ENCODE measurements at regions not wholly inside any gene's neighbourhood (a gene's known extent, or its start where the extent isn't known, plus 50 kb on each side); places are given as distances from the start of the nearest gene placed in this dataset.

DNA sequence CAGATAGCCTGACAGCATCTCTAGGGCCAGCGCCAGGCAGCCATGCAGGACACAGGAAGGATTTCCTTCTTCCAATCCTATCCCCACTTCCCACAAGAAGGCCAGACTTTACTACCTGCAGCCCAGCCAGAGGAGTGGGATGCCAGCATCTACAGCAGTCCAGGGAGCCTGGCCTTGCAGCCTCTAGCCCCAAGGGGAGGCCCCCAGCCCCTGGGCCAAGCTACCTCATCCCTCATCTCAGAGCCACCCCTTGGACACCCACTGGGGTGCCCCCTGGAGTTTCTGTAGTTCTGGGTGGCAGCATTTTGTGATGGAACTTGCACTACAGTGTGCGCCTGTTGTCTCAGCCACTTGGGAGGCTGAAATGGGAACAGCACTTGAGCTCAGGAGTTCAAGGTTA lies 170.8 kb upstream of the PODXL start:
- no peaks in the 10 kb centered on the region for H3K9me1 ChIP-seq (ENCODE audit: insufficient read depth, low read length)
- H3K14ac ChIP-seq (replicated peaks; ENCODE audit: low read depth, low read length), result no peak overlapping the region
- TF ChIP-seq RCOR1 (IDR thresholded peaks at IDR 0.05; ENCODE audit: insufficient replicate concordance, low read length) (no peak), MAFK (IDR thresholded peaks at IDR 0.05; ENCODE audit: low read depth, low read length) (no peak), NFE2L2 (IDR thresholded peaks at IDR 0.05; ENCODE audit: low read depth, low read length) (no peak), SMC3 (IDR thresholded peaks at IDR 0.05; ENCODE audit: low read depth, low read length) (no peak), USF2 (IDR thresholded peaks at IDR 0.05; ENCODE audit: low read depth, low read length) (no peak), CEBPB (IDR thresholded peaks at IDR 0.05; ENCODE audit: low read depth, low read length) (no peak), FOS (IDR thresholded peaks at IDR 0.05; ENCODE audit: low read depth, low read length) (no peak), MXI1 (IDR thresholded peaks at IDR 0.05; ENCODE audit: borderline replicate concordance, low read depth, low read length) (no peak), MAZ (IDR thresholded peaks at IDR 0.05; ENCODE audit: borderline replicate concordance, low read depth, low read length) (no peak), BHLHE40 (IDR thresholded peaks at IDR 0.05; ENCODE audit: low read depth, low read length) (no peak), RAD21 (IDR thresholded peaks at IDR 0.05; ENCODE audit: low read length) (no peak), RFX5 (IDR thresholded peaks at IDR 0.05; ENCODE audit: low read depth, low read length) (no peak), POLR2A (IDR thresholded peaks at IDR 0.05; ENCODE audit: low read depth, low read length) (no peak), CHD1 (IDR thresholded peaks at IDR 0.05; ENCODE audit: low read depth, low read length) (no peak)
- TF ChIP-seq, protein P1, sequence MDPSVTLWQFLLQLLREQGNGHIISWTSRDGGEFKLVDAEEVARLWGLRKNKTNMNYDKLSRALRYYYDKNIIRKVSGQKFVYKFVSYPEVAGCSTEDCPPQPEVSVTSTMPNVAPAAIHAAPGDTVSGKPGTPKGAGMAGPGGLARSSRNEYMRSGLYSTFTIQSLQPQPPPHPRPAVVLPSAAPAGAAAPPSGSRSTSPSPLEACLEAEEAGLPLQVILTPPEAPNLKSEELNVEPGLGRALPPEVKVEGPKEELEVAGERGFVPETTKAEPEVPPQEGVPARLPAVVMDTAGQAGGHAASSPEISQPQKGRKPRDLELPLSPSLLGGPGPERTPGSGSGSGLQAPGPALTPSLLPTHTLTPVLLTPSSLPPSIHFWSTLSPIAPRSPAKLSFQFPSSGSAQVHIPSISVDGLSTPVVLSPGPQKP (IDR thresholded peaks at IDR 0.05; ENCODE audit: borderline replicate concordance, low read depth, low read length), result no peak
- TF ChIP-seq, protein P2, sequence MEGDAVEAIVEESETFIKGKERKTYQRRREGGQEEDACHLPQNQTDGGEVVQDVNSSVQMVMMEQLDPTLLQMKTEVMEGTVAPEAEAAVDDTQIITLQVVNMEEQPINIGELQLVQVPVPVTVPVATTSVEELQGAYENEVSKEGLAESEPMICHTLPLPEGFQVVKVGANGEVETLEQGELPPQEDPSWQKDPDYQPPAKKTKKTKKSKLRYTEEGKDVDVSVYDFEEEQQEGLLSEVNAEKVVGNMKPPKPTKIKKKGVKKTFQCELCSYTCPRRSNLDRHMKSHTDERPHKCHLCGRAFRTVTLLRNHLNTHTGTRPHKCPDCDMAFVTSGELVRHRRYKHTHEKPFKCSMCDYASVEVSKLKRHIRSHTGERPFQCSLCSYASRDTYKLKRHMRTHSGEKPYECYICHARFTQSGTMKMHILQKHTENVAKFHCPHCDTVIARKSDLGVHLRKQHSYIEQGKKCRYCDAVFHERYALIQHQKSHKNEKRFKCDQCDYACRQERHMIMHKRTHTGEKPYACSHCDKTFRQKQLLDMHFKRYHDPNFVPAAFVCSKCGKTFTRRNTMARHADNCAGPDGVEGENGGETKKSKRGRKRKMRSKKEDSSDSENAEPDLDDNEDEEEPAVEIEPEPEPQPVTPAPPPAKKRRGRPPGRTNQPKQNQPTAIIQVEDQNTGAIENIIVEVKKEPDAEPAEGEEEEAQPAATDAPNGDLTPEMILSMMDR (conservative IDR thresholded peaks at IDR 0.05; ENCODE audit: low read depth, low read length), result no peak
- H4K91ac ChIP-seq (ENCODE audit: insufficient read depth, low read depth, low read length), result no peak overlapping the region
- no peak overlapping the region for H3K23ac ChIP-seq (ENCODE audit: low read depth, low read length)
- no peak overlapping the region for H2BK15ac ChIP-seq (ENCODE audit: low read depth, low read length)
- no peak overlapping the region for H3K4me3 ChIP-seq (ENCODE audit: insufficient read depth, low read depth, low read length)
- no peak overlapping the region for H2BK120ac ChIP-seq (ENCODE audit: low read depth, low read length)
- no peaks in the 10 kb centered on the region for H4K20me1 ChIP-seq (ENCODE audit: insufficient read depth, low read length)
- dilution Hi-C loops (cut with HindIII; ENCODE audit: low sequenced_read_pairs, unreplicated experiment) (no loop called here), in situ Hi-C loops (cut with MboI; ENCODE audit: low sequenced_read_pairs) (no loop called here), intact Hi-C loops (cut with micrococcal nuclease) (no loop called here)
- no peak overlapping the region for H3K4me2 ChIP-seq (ENCODE audit: low read depth, low read length)
- no TSS peak for BruUV-seq (replicated peaks)
- ATAC-seq (ENCODE audit: low read depth) (no peak), DNase-seq (no peak)
- no peaks in the 10 kb centered on the region for H3K4me1 ChIP-seq (ENCODE audit: control insufficient read depth, insufficient read depth, low read length)
- H3K9me3 ChIP-seq (ENCODE audit: control insufficient read depth, insufficient read depth, low read length), result no peaks in the 10 kb centered on the region
- WGBS, 2 experiments (ENCODE audit: extremely low coverage in 2 of 2, insufficient read length in 1 of 2), result no CpG with 5 or more reads among the region's 2 CpGs
- H3K27me3 ChIP-seq (ENCODE audit: control insufficient read depth, insufficient read depth, low read length), result no peaks in the 10 kb centered on the region
- CTCF ChIA-PET, result no interaction called here
- no peak overlapping the region for H2BK5ac ChIP-seq (ENCODE audit: low read depth, low read length, poor library complexity, severe bottlenecking)
- H2BK20ac ChIP-seq (ENCODE audit: low read depth, low read length), result no peak overlapping the region
- H2AFZ ChIP-seq (replicated peaks; ENCODE audit: low read length, poor library complexity), result no peak overlapping the region
- POLR2A ChIA-PET (ENCODE audit: unreplicated experiment), result no interaction called here
- H4K8ac ChIP-seq (ENCODE audit: low read depth in 2 of 2, low read length in 2 of 2), result no peak overlapping the region
- no peaks in the 10 kb centered on the region for H3K36me3 ChIP-seq (ENCODE audit: control insufficient read depth, insufficient read depth, low read length)
- H3K4ac ChIP-seq (ENCODE audit: low read depth, low read length), result no peak overlapping the region
- no peak overlapping the region for H3K27ac ChIP-seq (ENCODE audit: insufficient read depth, low read length)
- H3K79me1 ChIP-seq (ENCODE audit: low read depth in 1 of 2, low read length in 2 of 2), result no peaks in the 10 kb centered on the region
- H2AK5ac ChIP-seq (ENCODE audit: low read depth, low read length), result no peak overlapping the region
- H2AK9ac ChIP-seq (replicated peaks; ENCODE audit: low read depth, low read length, poor library complexity), result no peak overlapping the region
- no peak overlapping the region for H3K18ac ChIP-seq (ENCODE audit: low read depth, low read length)
- no peak overlapping the region for H3K56ac ChIP-seq (ENCODE audit: extremely low read depth, insufficient read depth, low read length)
- H3K9ac ChIP-seq (ENCODE audit: low read depth, low read length), result no peak overlapping the region
- no peak overlapping the region for H4K5ac ChIP-seq (ENCODE audit: low read depth, low read length)

All from IMR-90 (cell line).